GM04504 (cell line): ENCODE measurements at regions not wholly inside any gene's neighbourhood (a gene's known extent, or its start where the extent isn't known, plus 50 kb on each side); places are given as distances from the start of the nearest gene placed in this dataset.

Experiments used
- DNase-seq: peaks from one replicate; pipeline ENCODE4 v3.0.0-alpha.2; 2012; ENCODE audit warnings: low read depth

- DNase-seq = peak; percentile 97
Measured at GRCh38 chr9:107750741-107751566, 261.4 kb upstream of the KLF4 start.

GRCh38 chr9:107749787-107750444, 260.3 kb upstream of the KLF4 start:
- DNase-seq = peak; percentile 93

- DNase-seq = no peak
Measured at GRCh38 chr9:107744873-107745272, 255.3 kb upstream of the KLF4 start.

GRCh38 chr9:107742531-107743309, 253.2 kb upstream of the KLF4 start:
- DNase-seq = no peak

GRCh38 chr9:107740088-107740980, 250.8 kb upstream of the KLF4 start:
- DNase-seq = no peak

- DNase-seq = no peak
Measured at GRCh38 chr9:107739601-107740082, 250.1 kb upstream of the KLF4 start.

- no peak for DNase-seq
Measured at GRCh38 chr9:107738789-107739188, 249.2 kb upstream of the KLF4 start.

- peak; percentile 92 for DNase-seq
Measured at GRCh38 chr9:107737987-107738743, 248.6 kb upstream of the KLF4 start.

- DNase-seq = no peak
Measured at GRCh38 chr9:107737610-107737986, 248.0 kb upstream of the KLF4 start.

- no peak for DNase-seq
Measured at GRCh38 chr9:107735821-107736220, 246.3 kb upstream of the KLF4 start.

- peak; percentile 86 for DNase-seq
Measured at GRCh38 chr9:107734256-107735013, 244.9 kb upstream of the KLF4 start.

- no peak for DNase-seq
Measured at GRCh38 chr9:107733523-107733894, 243.9 kb upstream of the KLF4 start.

- peak; percentile 58 for DNase-seq
Measured at GRCh38 chr9:107732781-107733522, 243.4 kb upstream of the KLF4 start.

- no peak for DNase-seq
Measured at GRCh38 chr9:107731115-107731762, 241.7 kb upstream of the KLF4 start.

GRCh38 chr9:107730666-107731065, 241.1 kb upstream of the KLF4 start:
- DNase-seq = no peak

- DNase-seq = no peak
Measured at GRCh38 chr9:107727086-107727780, 237.7 kb upstream of the KLF4 start.

GRCh38 chr9:107723015-107723414, 233.4 kb upstream of the KLF4 start:
- no peak for DNase-seq

GRCh38 chr9:107721705-107722245, 232.2 kb upstream of the KLF4 start:
- no peak for DNase-seq
